Adrenal gland (tissue), 5 donors: ENCODE measurements at regions not wholly inside any gene's neighbourhood (a gene's known extent, or its start where the extent isn't known, plus 50 kb on each side); places are given as distances from the start of the nearest gene placed in this dataset.

ENCODE experiments used
- CTCF ChIP-seq, 6 experiments: fragments of 450-650 bp in 4 of 6; fragments of 200-600 bp in 2 of 6; sonication (generic) in 1 of 6; IDR thresholded peaks; 1 replicate in 5 of 6; 2 replicates in 1 of 6; pipeline versions ENCODE4 v1.5.1 to v1.8.0; 2016 to 2021; ENCODE audit warnings: antibody characterized with exemption in 6 of 6, mild to moderate bottlenecking in 2 of 6, moderate library complexity in 1 of 6
- POLR2A ChIP-seq, 2 donors: fragments of 450-650 bp; IDR thresholded peaks; one replicate each; pipeline ENCODE4 v1.6.1; 2017; ENCODE audit warnings: antibody characterized with exemption in 2 of 2, mild to moderate bottlenecking in 2 of 2, moderate library complexity in 1 of 2
- donor health status: DM: no; HTN: no; CAD: no.

DNA sequence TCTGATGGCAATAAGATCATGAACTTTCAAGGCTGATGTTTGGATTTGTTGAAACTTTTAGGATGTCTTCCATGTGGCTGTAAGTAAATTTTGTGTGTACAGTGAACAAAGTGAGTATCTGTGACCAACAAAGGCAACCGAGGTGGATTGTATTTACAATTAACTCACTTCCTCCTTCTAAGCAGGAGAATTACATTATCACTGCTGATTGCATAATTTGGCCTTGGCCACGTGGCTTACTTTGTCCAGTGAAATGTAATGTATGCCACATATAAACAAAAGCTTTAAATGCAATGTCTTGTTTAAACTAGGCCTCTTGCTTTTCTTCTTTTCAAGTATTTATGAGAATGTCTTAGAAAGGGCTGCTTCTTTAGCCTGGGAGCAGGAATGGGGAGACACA lies 66.3 kb upstream of the MAD2L1 start:
- no peak for TF ChIP-seq CTCF (IDR thresholded peaks at IDR 0.05)
- no peak for TF ChIP-seq POLR2A (IDR thresholded peaks at IDR 0.05)
